LHCN-M2 (cell line): ENCODE measurements at regions not wholly inside any gene's neighbourhood (a gene's known extent, or its start where the extent isn't known, plus 50 kb on each side); places are given as distances from the start of the nearest gene placed in this dataset.
"Not testable (repeated sequence)": the region's sequence is repeated elsewhere in the genome, so short reads cannot be mapped to it uniquely, and the experiment has no call there.

Source experiments
- DNase-seq: peaks from one replicate; pipeline ENCODE4 v3.0.0-alpha.2; 2012; ENCODE audit warnings: low read depth

DNA sequence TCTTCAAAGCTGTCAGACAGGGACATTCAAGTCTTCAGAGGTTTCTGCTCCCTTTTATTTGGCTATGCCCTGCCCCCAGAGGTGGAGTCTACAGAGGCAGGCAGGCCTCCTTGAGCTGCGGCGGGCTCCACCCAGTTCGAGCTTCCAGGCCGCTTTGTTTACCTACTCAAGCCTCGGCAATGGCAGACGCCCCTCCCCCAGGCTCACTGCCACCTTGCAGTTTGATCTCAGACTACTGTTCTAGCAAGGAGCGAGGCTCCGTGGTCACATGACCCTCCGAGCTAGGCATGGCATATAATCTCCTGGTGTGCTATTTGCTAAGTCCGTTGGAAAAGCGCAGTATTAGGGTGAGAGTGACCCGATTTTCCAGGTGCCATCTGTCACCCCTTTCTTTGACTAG is 462.6 kb upstream of the HS3ST5 start:
- DNase-seq, result not testable (repeated sequence)

DNA sequence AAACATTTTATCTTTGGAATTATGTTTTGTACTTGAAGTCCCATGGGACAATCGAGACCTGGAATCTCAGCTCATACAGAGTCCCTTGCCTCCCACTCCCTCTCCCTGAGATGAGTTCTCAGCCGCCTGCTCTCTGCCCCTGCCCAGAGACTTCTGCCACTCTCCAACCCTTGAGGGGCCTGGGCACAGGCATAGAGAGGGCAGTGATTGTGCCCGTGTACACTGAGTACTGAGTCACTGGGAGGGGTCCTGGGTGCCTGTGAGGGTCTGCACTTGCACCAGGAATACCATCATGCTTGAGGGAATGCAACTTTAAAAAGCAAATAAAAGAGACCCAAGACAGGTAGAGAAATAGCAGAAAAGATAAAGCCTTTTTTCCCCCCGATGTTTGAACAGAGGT is 453.8 kb upstream of the HS3ST5 start:
- DNase-seq, result no peak

DNA sequence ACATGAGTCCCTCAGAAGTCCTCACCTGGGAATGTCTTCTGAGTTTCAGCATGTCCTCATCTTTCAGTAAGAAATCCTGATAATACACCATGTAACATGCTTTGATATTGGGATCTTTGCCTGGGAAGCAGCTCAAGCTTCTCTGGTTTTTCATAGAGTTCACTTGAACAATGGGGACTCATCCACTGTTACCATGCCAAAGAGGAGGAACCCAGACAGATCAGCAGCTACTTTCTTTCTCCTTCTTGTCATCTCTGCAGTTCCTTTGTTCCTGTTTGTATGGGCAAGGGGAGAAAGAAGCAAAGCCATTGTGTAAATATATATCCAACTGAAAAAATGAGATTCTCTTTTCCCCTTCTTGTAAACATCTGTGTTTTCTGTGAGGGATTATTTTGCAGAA is 450.6 kb upstream of the HS3ST5 start:
- DNase-seq, result no peak

DNA sequence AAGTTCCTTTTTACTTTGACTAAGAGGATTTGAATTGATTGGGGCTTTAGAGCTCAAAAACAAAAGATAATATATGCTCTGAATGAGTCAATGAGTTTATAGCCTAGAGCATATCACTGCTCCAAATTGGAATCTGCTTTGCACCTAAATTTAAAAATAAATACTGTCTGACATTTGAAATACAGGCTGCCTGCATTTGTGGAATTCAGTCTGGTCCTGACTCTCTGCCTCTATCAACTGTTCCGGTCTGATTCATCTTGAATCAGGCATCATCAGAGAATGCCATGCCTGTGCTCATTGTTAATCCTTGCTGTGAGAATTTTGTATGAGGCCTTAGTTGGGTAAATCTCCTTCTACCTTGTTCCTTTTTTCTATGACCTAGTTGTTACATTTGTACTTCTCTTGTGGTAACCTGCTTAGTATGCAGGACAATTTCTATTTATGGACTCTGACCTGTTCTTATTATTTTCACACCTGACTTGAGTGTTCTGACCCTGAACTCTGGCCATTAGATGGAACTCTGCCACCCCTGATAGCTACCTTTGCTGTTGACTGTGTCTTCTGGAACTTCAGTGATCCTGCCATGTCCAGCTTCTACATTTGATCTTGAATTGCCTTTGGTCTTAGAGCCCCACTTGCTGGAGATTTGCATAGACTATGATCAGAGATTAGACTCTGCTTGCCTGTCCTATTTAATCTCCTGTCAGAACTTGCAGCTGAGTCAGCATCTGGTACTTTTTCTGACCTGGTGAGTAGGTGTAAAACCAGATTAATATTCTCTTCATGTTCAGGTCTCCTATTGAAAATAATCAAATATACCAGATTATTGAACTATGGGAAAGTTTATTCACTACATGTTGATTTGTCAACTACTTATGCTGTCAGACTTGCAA is 442.7 kb upstream of the HS3ST5 start:
- peak; percentile 14 for DNase-seq

DNA sequence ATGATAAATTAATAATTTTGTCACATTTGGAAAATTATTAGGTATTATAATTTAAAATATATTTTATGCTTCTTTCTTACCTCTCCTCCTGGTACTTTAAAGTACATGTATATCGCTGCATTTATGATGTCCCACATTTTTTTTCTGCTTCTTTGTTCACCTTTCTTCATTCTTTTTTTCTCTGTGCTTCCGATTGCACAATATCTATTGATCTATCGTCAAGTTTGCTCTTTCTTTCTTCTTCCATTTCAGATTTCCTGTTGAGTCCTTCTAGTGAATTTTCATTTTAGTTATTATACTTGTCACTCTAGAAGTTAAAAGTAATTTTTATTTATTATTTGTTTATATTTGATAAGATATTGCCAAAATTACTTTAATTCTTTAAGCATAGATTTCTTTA is 441.0 kb upstream of the HS3ST5 start:
- no peak for DNase-seq

DNA sequence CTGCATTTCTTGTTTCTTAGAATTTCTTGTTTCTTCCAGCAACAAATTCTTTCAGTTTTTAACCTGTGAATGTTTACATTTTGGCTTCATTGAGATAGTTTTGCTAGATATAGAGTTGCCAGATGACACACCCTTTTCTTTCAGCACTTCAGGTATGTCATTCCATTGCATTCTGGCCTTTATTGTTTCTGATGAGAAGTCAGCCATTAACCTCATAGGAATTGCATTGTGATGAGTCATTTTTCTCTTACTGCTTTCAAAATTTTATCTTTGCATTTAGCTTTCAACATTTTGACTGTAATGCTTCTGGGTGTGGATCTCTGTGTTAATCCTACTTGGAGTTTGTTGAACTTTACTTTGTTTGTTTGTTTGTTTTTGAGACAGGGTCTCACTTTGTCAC is 440.3 kb upstream of the HS3ST5 start:
- DNase-seq, result no peak

DNA sequence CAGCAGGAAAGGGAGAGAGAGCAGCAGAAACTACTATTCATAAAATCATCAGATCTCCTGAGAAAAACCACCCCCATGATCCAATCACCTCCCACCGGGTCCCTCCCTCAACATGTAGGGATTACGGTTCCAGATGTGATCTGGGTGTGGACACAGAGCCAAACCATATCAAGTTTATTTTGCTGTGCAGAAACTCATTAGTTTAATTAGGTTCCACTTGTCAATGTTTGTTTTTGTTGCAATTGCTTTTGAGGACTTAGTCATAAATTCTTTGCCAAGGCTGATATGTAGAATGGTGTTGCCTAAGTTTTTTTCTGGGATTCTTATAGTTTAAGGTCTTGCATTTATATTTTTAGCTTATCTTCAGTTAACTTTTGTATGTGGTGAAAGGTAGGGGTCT is 422.0 kb upstream of the HS3ST5 start:
- DNase-seq, result no peak

DNA sequence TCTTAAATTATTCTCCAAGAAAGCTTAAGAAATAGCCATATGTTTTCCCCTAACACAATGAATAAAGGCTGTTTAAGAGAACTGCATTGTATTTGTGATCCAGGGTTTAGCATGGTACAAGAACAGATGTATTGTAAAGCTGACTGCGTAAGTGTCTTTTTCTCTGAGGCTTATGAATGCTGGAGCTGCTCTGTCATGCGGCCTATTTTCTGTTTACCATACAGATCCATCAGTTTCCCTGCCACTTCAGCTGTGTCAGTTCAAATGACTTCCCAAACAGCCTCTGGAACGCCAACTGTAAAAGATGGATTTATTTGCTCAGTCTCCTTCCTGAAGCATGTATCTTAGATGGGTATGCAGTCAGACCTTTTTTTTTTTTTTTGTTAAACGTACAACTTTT is 419.3 kb upstream of the HS3ST5 start:
- DNase-seq, result no peak

DNA sequence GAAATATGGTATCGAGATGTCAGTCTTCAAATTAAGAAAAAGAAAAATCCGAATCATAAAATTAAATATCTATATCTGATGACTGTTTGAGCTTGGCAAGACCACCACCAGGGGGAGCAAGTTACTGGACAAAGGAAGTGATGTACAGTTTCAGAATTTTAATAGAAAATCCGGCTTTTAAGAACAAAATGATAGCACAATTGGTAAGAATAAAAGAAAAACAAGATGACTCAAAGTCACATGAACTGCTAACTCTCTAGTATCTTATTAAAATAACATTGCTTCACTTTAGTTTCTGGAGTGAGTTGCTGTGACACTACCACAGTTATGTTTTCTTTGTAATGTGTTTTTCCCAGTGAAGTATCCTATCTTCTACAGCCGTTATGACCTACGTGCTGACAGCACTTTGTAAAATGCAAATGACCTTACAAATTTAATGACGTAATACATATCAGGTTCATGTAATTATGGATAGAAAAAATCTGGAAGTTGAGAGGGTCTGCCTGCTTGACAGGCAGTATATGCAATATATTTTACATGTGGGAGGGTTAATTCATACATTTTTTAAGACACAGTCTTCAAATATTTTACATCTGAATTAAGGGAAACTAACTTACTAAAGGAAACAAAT is 405.3 kb upstream of the HS3ST5 start:
- DNase-seq, result peak; percentile 71

DNA sequence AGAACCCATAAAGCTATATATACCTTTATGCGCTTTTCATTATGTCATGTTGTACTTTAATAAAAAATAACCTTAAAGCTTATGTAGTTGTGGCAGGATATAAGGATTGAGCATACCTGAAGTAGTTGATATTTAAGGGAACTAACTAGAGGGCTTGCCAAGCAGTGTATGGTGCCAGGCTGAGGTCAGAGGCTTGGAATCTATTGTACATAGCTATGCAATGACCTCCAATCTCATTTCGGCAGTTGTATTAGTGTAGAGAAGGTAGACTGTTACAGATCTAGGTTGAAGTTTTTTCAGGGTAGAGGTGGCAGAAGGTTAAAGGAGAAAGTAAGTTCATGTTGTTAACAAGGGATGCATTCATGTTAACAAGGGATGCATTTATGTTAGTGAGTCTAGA is 397.7 kb upstream of the HS3ST5 start:
- no peak for DNase-seq

DNA sequence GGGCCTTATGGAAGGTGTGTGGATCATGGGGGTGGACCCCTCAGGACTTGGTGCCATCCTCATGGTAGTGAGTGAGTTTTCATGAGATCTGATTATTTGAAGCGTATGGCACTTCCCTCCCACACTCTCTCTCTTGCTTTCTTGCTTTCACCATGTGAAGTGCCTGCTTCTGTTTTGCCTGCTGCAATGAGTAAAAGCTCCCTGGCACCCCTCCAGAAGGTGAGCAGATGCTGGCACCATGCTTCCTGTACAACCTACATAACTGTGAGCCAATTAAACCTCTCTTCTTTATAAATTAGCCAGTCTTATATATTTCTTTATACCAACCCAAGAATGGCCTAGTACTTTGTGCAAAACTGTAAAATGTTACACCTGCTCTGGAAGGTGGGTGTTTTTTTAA is 396.8 kb upstream of the HS3ST5 start:
- DNase-seq, result no peak

DNA sequence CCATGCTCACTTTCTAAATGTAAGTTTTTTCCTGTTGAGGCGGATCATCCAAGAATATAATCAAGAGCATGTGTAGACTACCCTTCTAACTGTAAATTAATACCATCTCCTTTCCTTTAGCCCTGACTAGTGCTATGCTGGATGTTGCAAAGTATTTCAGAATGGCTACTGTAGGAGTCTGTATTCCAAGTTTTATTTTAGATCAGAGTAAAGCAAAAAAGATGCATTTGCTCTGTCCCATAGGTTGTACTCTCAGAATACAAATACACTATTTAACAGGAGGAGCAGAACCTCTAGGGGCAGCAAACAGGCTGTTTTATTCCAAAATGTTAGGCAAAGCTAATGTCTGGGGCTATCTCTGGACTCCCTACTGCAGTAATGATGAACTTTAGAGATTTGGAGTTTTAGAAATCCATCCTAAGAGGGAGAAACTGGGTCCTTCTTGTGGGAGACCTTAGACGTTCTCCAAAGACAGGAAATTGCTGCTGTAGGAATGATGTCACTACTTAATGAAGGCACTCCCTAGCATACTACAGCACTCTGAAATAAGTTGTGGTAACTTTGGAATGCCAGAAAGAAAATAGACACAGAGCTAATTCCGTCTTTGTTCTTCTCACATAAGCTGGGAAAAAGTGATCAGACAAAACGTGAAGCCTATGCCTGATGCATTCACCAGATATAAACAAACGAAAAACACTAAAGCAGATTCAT is 392.4 kb upstream of the HS3ST5 start:
- DNase-seq, result peak; percentile 19

DNA sequence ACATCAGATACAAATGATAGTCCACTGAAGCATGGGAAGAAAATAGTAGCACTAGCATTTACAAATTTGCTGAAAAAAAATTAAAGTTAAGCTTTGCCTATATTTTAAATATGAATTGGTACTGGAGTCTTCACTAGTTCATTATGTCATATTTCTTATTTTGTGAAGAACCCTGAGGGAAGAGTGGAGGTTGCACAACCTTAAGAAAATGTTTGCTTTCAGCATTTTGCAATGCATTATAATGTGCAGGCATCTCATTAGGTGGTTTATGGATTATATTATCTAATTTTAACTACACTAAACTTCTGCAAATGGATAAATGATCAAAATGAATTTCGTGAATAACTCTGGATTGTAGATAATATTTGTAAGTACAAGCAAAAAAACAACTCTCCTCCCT is 390.8 kb upstream of the HS3ST5 start:
- DNase-seq, result no peak

DNA sequence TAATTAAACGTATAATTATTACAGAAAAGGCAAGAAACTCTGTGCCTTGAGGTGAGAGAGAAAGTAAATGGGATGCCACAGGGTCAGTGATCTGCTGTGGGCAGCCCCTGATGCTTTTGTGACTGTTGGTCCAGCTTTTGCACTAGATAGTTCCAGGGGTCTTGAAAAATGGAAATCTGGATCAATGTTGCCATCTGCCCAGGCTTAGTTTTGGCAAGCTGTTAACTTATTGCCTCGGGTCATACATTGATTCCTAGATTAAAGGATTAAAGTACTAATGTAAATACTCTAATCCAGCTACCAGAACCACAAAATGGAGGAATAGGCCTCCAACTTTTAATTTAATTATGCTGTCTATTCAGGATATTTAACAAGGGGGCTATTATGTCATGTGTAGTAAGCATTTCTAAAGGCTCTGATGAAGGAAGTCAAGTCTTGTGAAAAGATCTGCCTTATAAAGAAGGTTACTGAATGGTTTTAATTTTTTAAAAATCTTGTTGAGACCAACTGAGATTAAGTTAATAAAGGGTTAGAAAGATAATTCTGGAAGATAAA is 376.0 kb upstream of the HS3ST5 start:
- DNase-seq, result no peak

DNA sequence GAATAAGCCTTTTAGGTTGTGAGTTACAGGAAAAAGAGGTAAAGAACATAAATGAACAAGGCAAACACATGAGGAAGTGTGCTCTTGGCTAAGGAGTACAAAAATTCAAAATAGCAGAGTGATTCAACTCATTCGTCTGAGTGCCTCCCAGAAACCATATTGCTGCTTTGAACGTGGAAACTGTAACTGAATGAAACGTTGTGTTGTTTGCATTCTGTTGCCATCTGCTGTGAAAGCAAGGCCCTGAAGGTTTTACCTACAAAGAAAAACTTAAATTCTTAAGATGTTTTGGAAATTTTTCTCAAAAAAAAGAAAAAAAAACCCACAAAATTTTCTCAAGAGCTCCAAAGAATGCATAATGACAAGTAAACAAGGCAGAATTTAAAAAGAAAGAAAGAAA is 375.4 kb upstream of the HS3ST5 start:
- DNase-seq, result no peak

DNA sequence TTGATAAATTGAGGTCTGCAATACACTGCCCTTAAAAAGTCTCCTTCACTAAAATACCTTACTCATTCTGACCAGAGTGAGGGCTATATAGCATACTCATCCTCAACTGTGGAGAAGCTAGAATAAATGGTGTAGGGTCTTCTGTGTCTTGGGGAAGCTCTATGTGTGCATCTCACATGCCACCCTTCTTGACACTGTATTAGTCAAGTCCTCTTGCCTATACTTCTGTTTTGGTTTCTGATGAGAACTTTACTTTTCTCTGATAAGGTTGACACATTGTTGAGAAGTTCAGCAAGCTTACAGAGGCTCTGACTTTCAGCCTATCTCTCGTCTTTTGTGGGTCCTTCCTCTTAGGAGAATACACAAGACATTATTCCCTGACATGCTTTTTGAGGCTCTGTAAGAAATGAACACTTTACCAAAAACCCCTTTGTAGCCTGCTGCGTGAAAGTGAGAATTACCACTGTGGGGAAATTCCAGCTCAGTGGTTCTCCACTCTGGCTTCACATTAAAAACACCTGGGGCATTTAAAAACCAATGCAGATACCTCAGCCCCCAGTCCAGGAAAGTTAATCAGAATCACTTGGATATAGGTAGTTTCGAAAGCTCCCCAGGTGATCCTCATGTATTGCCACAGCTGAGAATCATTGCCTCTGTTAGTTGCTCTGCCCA is 372.1 kb upstream of the HS3ST5 start:
- no peak for DNase-seq

DNA sequence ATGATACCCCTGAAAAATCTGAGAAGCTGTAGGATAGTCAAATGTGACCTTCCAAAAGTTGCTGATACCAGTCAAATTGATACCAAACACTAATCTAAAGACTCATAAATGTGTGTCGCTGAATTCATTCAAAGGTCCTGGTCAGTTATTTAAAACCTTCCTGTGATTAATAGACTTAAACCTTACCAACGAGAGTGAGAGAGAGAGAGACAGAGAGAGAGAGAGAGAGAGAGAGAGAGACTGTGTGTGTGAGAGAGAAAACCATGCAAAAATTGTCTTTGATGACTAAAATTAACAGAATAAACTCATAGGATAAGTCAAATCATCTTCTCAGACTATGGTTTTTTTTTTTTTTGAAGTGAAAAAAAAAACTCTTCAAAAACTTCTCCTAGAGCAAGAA is 370.9 kb upstream of the HS3ST5 start:
- DNase-seq, result no peak

DNA sequence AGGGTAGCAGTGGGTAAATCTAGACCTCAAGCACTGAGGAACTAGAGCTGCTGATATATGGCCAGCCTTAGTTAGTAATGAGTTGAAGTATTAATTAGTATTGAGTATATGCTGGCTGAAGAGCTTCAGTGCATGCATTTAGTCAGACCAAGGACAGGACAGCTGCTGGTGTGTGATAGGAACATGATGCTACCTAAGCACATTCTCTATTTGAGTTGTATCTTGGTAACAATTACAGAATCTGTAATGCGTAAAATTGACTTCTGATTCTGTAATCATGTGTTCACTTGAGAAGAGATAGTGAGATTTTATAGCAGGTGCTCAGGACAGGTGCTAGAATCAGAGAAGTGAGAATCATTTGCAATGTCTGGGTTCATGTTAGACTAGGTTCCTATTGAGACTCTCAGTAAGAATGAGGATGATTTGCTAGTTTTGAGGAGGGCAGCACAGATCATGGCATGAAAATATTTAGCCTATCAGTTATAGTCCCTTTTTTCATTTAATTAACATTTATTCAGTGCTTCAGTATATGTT is 369.4 kb upstream of the HS3ST5 start:
- no peak for DNase-seq

DNA sequence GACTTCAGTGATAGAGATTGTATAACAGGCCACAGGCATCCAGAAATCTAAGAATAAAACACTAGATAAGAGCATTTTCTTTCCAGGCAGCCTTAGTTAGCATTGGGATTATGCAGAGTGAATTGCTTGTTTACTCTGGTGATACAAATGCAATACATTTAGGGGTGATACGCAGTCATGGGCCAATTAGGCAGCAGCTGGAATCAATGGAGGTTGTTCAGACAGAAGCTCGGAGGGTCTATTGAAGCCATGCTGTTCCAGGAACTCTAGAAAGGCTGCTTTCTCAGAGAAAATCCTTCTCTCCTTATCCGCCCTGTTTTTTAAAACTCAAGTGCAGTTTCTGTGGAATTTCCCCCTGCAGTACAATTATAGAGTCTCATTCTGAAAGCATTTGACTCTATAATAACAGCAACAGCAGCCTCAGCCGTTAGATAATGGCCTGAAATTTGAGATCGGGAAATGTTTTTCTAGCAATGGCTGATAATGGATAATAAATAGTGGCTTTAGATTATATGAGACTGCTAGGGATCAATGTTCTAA is 364.3 kb upstream of the HS3ST5 start:
- no peak for DNase-seq

DNA sequence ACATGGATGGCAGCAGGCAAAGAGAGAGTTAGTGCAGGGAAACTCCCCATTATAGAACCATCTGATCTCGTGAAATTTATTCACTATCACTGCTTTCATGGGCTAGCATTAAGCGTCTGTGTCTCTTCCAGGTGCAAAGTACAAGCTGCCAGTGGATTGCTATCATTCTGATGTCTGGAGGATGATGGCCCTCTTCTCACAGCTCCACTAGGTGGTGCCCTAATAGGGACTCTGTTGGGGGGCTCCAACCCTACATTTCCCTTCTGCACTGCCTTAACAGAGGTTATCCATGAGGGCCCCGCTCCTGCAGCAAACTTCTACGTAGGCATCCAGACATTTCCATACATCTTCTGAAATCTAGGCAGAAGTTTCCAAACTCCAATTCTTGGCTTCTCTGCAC is 347.8 kb upstream of the HS3ST5 start:
- DNase-seq, result no peak

DNA sequence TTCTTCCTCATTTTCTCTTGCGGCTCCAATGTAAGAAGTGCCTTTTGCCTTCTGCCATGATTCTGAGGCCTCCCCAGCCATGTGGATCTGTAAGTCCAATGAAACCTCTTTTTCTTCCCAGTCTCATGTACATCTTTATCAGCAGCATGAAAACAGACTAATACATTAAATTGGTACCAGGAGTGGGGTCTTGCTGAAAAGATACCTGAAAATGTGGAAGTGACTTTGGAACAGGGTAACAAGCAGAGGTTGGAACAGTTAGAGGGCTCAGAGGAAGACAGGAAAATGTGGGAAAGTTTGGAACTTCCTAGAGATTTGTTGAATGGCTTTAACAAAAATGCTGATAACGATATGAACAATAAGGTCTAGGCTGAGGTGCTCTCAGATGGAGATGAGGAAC is 316.7 kb upstream of the HS3ST5 start:
- no peak for DNase-seq
